ENCODE measurements at regions not wholly inside any gene's neighbourhood (a gene's known extent, or its start where the extent isn't known, plus 50 kb on each side); places are given as distances from the start of the nearest gene placed in this dataset.

- no peak for TF ChIP-seq CTCF (IDR thresholded peaks at IDR 0.05)
- TF ChIP-seq EZH2phosphoT487 (IDR thresholded peaks at IDR 0.05), result no peak
- TF ChIP-seq EZH2 (IDR thresholded peaks at IDR 0.05), result no peak
Observed at GRCh38 chr12:98229540-98229924, 285.9 kb upstream of the TMPO start.
